Hematopoietic multipotent progenitor cell (in vitro differentiated cells): ENCODE measurements at regions not wholly inside any gene's neighbourhood (a gene's known extent, or its start where the extent isn't known, plus 50 kb on each side); places are given as distances from the start of the nearest gene placed in this dataset.

ENCODE experiments used
- DNase-seq, 3 donors: peaks; one replicate each; pipeline ENCODE4 v3.0.0-alpha.2; 2011 to 2015; ENCODE audit warnings: low read depth in 2 of 3, low spot score in 2 of 3

DNA sequence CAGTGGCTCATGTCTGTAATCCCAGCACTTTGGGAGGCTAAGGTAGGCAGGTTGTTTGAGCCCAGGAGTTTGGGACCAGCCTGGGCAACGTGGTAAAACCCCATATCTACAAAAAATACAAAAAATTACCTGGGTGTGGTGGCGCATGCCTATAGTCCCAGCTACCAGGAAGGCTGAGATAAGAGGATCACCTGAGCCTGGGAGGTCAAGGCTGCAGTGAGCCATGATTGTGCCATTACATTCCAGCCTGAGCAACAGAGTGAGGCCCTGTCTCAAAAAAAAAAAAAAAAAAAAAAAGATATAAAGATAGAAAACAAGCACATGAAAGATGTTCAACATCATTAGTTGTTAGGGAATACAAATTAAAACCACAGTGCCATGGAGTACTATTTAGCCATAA is 65.3 kb upstream of the UGP2 start:
- no peak for DNase-seq

DNA sequence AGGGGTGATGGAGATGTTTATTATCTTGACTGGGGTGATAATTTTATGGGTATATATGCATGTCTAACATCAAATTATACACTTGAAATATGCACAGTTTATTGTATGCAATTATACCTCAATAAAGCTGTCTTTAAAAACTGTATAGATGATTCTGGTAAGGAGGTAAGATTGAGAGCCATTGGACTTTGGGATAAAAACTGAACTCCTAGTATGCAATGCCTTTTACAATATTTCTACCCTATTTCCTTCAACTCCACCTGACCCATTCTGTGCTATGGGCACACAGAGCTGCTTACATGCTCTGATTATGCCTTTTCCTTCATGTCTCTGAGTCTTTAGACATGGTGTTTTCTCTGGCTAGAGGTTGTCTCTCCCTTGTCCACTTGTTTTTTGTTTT is 63.9 kb upstream of the UGP2 start:
- no peak for DNase-seq

DNA sequence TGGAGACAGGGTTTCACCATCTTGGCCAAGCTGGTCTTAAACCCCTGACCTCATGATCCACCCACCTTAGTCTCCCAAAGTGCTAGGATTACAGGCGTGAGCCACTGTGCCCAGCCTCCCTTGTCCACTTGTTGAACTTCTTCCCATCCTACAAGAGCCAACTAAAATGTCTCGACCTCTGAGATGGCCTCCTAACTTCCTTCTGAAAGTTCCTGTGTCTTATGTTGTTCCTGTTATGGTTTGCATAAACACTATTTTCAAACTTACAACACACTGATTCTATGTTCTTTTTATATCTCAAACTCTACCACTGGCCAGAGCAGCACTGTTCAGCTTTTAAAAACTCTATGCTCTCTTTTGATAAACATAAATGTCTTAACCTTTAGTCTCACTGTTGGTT is 63.3 kb upstream of the UGP2 start:
- no peak for DNase-seq

DNA sequence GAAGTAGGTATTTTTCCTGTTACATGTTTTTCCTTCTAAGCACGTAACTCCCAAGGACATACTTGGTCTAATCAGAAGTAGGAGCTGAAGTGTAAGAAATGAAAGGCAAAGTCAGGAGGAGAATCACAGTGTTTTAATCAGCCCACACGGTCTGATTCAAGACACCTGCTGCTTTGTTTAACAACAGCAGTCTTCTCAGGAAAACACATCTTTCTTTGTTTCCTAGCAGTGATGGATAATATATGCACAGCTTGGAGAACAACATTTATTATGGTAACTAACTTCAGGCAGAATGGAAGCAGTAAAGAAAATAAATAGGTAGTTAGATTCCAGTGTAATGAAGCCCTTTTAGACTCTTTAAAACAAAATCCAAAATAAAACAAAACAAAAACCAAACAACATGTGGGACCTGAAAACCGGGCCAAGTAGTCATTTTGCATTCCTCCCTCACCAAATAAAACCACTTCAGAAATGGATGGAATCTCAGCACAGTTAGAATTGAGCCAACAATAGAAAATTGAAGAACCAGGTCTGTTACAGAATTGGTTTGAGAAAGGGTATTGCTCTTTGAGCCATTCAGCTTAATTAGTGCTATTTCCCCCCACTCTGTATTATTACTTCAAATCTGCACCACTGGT is 61.1 kb upstream of the UGP2 start:
- no peak for DNase-seq

DNA sequence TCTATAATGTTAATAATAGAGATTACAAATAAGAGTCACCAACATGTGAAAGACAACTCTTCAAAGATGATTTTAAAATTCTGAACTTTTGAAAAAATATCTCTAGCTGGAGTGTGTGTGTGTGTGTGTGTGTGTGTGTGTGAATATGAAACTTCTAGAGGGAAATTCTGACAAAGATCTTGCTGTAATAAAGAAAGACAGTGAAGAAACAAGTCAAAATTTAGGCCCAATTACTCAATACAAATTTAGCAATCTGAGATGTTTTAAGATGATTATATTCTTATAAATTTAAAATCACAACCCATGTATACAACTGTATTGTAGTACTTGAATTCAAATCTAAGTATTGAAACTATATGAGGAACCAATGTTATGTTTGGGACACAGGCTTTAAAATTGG is 57.2 kb upstream of the UGP2 start:
- DNase-seq = no peak

DNA sequence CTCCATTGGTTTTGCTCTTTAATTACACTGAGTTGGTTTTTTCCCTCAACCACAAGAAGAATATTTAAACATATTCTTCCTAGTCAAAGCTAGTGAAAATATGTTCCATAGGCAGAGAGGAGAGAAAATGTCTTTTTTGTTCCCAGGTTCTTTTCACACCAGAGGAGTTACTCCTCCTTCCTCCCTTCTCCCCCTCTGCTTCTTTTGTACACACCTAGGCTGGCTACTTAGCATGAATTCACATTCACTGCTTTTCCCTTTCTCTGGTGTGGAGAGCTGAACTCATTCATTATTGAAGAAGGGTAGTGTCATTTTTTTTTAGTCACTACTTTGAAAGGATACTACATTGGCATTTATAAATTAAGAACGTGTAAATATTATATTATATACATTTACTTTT is 56.6 kb upstream of the UGP2 start:
- DNase-seq = no peak

DNA sequence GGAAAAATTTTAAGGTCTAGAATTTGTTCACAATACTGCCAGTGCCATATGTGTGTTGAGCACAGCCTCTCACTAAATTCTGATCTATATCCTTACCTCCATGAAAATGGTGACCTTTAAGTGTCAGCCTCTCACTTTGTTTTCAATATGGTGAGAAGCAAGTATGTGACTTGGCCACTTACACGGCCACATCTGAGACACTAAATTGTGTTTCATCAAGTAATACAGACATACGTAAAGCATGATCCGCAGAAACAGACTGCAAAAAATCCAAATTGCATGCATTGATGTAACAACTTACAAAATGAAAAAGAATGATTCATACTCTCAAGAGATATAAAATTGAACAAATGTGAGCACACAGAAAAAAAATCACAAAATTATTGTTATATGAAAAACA is 55.2 kb upstream of the UGP2 start:
- DNase-seq = no peak

DNA sequence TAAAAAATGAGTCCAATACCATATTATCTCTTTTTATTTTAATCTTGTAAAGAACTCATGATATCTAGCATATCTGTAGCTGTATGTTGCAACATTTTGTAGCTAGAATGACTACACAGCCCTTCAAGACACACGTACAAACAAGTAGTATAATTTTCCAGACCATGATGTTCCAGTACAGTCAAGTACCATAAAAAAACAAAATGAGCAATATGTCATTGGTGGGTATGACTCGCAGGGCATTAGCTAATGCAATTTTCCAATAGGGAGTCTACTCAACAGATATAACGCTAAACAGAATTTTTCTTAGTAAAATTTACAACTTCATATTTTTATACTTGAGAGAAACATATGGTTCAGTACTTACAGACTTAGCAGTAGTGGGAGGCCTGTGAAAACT is 53.6 kb upstream of the UGP2 start:
- no peak for DNase-seq

DNA sequence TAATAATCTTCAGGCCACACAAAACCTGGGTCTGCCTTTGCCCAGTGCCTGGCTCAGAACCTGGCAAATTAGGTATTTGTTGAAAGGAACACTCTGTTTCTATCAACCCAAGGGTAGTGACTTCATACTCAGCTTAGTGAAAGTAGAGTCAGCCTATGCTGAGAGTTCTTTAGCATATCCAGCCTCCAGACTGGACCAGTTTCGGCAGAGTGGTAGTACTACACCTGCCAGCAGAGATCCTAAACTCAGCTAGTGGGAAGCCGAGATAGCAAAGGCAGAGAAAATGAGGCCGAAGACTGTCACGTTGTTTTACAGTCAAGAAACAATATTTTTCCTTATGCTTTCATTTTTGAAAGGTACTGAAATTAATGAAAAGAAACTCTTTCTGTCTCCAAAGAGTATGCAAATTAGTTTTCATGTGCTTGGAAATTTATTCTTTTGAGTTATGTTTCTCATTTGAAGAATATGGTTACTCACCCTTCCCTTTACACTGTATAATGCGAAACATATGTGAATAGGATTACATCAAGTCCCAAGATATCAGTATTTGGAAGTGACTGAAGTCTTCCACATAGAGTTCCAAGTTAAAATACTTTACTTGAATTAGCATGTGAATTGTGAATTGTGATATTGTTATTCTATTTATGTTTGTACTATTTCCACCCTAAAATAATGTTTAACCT is 52.2 kb upstream of the UGP2 start:
- DNase-seq = no peak

DNA sequence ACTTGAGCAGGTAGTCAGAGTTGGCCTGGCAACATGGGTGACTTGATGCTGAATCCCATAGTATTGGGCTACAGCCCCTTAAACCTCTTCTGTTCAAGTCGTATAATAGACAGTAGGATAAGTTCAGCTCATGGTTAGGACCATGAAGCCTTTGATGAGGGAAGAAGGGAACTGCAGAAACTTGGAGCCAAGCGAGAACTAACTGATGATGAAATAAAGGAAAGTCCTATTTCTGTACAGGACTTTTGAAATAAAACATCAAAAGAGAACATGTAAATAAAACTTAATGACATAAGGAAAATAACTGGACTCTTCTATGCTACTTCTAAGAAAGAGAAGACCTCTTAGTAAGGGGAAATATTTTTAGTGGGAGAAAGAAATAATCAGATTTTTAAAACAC is 51.2 kb upstream of the UGP2 start:
- no peak for DNase-seq

DNA sequence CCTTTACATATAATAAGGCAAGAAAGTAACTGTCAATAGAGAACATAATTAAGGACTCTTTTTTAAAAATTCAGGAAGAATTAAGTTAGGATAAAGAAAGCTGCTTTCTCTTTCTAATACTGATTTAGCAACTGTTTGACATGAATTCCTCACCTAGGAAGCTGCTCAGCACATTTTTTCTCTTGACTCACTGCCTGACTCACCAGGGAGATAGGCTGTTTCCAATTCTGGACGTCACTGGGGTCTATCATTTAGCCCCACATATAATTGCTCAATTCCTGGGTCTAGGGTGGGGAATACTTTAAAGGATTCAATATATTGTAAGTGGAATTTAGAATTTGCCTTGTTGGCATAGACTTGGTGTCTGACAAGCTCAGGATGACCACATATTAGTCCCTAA is 50.8 kb upstream of the UGP2 start:
- DNase-seq = no peak

DNA sequence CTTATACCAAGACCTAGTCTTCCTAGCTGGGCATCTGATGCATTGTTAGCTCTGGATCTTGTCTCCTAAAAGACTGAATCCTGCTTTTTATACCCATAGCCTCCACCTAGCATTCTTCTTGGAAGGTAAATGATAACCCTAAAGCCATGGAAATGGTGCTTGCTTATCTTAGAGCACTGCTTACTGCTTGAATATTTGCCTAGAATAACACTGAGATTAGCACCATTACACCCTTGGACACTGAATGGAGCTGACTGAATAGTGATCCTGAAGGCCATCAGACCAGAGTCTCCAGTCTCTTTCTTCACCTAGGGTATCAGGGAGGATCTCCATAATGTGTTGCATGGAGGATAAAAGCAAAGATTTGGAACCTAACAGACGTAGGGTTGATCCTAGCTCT is 50.3 kb upstream of the UGP2 start:
- no peak for DNase-seq
